NB4 (cell line): ENCODE measurements at regions not wholly inside any gene's neighbourhood (a gene's known extent, or its start where the extent isn't known, plus 50 kb on each side); places are given as distances from the start of the nearest gene placed in this dataset.

Experiments
- DNase-seq: peaks from one replicate; pipeline ENCODE4 v3.0.0; 2010; ENCODE audit warnings: low read depth
- H3K4me3 ChIP-seq: one replicate; pipeline ENCODE4 v1.5.1; 2011; ENCODE audit warnings: mild to moderate bottlenecking, low read depth, low read length, moderate library complexity
- MYC ChIP-seq: IDR thresholded peaks from 2 replicates; pipeline ENCODE4 v1.6.1; 2011; ENCODE audit warnings: low read depth, low read length
- POLR2A ChIP-seq: IDR thresholded peaks from 2 replicates; pipeline ENCODE4 v1.6.1; 2011; ENCODE audit warnings: mild to moderate bottlenecking; ENCODE audit not compliant: insufficient read length; ENCODE audit errors: extremely low read depth
- TF ChIP-seq, protein P1 (sequence below): IDR thresholded peaks from one replicate; pipeline ENCODE4 v1.5.1; 2012; ENCODE audit warnings: low read depth, low read length
- TF ChIP-seq, protein P2 (sequence below): IDR thresholded peaks from 2 replicates; pipeline ENCODE4 v1.6.1; 2011; ENCODE audit warnings: low read depth, low read length

DNA sequence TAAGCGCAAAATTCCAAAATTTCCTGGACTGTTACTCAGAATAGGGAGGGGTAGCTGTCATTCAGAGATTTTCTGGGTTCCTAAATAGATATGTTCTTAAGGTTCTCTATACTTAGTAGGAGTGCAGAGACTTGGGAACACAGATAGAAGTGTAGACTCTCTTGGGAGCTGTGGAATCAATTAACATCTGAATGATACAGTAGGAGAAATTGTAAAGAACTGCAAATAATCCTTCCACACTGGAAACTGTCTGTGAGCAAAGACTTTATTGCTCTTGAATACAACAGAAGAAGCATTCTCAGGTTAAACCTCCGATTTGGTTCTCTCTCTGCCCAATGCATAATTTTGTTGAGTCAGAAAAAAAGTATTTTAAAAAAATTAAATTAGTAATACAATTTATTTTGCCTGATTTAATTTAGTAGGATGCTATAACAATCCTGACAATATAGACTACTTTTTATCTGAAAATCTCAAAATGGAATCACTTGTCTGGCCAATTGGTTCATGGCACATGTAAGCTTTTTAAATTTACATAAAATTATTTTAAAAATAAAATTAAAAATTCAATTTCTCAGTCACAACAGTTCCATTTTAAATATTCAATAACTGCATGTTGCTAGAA lies 1754.3 kb downstream of the PLA2G4A start:
- no peak overlapping the region for H3K4me3 ChIP-seq
- DNase-seq: no peak
- TF ChIP-seq MYC (no peak), POLR2A (no peak)
- TF ChIP-seq, protein P1, sequence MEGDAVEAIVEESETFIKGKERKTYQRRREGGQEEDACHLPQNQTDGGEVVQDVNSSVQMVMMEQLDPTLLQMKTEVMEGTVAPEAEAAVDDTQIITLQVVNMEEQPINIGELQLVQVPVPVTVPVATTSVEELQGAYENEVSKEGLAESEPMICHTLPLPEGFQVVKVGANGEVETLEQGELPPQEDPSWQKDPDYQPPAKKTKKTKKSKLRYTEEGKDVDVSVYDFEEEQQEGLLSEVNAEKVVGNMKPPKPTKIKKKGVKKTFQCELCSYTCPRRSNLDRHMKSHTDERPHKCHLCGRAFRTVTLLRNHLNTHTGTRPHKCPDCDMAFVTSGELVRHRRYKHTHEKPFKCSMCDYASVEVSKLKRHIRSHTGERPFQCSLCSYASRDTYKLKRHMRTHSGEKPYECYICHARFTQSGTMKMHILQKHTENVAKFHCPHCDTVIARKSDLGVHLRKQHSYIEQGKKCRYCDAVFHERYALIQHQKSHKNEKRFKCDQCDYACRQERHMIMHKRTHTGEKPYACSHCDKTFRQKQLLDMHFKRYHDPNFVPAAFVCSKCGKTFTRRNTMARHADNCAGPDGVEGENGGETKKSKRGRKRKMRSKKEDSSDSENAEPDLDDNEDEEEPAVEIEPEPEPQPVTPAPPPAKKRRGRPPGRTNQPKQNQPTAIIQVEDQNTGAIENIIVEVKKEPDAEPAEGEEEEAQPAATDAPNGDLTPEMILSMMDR: no peak
- TF ChIP-seq, protein P2, sequence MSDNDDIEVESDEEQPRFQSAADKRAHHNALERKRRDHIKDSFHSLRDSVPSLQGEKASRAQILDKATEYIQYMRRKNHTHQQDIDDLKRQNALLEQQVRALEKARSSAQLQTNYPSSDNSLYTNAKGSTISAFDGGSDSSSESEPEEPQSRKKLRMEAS: no peak

DNA sequence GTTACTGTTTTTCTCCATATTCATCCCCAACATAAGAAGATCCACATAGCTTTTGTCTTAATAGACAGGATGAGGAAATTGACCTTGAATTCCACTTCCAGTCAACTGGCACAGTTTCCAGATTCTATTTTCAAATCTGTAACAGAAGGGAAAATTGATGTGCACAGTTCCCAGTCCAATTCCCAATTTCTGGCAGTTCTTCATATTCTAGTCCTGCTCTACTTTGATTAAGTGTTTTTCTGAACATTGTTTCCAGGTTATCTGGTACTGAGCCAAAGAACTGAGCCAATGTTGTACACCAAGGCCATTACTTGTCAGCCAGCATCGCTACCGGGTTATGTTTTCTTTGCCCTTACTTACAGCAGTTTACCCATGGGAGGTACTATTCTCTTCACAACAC lies 1755.4 kb downstream of the PLA2G4A start:
- H3K4me3 ChIP-seq: no peak overlapping the region
- DNase-seq: no peak
- TF ChIP-seq MYC (no peak), POLR2A (no peak)
- TF ChIP-seq, protein P2: no peak
- TF ChIP-seq, protein P1: no peak

DNA sequence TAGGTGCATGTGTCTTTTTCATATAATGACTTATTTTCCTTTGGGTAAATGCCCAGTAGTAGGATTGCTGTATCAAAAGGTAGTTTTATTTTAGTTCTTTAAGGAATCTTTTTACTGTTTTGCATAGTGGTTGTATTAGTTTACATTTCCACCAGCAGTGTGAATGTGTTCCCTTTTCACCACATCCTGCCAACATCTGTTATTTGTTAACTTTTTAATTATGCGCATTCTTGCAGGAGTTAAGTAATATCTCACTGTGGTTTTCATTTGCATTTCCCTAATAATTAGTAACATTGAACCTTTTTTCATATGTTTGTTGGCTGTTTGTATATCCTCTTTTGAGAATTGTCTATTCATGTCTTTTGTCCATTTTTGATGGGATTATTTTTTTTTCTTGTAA lies 1761.9 kb downstream of the PLA2G4A start:
- no peak for DNase-seq
- TF ChIP-seq, protein P2: no peak
- TF ChIP-seq MYC (no peak), POLR2A (no peak)
- TF ChIP-seq, protein P1: no peak
- no peak overlapping the region for H3K4me3 ChIP-seq

DNA sequence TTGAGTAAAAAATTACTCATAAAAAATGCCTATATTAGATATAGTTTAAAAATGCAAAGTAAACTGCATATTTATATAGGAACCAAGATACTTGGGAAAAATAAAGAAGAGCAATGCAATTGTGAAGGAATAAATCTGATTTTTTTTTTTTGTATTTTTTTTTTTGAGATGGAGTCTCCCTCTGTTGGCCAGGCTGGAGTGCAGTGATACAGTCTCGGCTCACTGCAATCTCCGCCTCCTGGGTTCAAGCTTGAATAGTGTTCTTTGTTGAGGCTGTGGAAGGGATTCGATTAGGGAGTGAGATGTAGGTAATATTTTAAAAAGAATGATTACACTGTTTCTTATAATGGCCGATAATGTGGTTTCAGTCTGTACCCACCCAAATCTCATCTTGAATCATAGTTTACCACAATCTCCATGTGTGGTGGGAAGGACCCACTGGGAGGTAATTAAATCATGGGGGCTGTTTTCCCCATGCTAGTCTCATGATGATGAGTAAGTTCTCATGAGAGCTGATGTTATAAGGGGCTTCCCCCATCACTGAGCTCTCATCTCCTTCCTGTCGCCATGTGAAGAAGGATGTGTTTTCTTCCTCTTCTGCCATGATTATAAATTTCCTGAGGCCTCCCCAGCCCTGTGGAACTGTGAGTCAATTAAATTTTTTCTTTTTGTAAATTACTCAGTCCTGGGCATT lies 1765.9 kb downstream of the PLA2G4A start:
- H3K4me3 ChIP-seq: no peak overlapping the region
- TF ChIP-seq MYC (no peak), POLR2A (no peak)
- TF ChIP-seq, protein P2: no peak
- TF ChIP-seq, protein P1: no peak
- no peak for DNase-seq

DNA sequence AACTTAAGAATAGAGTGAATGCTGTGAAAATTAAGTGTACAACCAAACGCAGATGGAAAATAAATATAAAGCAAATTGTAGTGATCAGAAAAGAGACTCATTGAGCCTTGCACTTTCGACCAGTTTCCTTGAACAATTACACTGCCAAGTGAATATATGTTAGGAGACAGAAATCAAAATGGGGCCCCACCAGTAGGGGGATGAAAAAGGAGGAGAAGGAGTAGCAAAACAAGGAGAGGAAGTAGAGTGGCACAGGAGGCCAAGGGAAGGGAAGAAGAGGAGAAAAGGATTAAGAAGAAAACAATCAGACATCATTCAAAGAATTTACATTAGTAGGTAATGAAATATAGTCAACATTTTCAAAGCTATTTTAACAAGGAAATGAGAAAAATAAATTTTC lies 1770.6 kb downstream of the PLA2G4A start:
- no peak overlapping the region for H3K4me3 ChIP-seq
- TF ChIP-seq MYC (no peak), POLR2A (no peak)
- TF ChIP-seq, protein P1: no peak
- no peak for DNase-seq
